ENCODE measurements at regions not wholly inside any gene's neighbourhood (a gene's known extent, or its start where the extent isn't known, plus 50 kb on each side); places are given as distances from the start of the nearest gene placed in this dataset.

DNA sequence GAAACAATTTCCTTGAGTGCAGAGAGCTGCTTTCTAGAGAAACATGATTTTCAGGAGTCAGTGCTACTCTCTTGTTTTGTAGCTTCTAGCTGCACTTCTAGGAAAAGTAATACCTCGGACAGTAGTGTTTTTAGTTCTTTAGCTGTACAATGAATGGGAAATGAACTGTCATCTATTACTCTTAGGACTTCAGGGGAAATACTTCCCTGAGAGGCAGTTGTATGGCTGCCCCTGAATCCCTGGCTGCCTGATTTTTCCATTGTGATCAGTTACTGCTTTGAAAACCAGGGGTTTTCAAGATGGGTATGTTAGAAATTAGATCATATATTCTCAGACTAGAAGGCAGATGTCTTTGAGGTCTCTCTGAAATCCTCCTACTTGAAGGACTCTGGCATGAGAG, 200.3 kb upstream of the SEMA6D start:
- Histone ChIP-seq H3K79me2 (ENCODE audit: control insufficient read depth, low read length) (no peaks in the 10 kb centered on the region), H3K4me1 (ENCODE audit: control insufficient read depth, low read length) (no peaks in the 10 kb centered on the region), H3K27me3 (ENCODE audit: control insufficient read depth, low read length) (no peaks in the 10 kb centered on the region), H3K27ac (ENCODE audit: low read depth, low read length) (no peak overlapping the region), H3K36me3 (ENCODE audit: control insufficient read depth, low read length) (no peaks in the 10 kb centered on the region), H3K4me3 (ENCODE audit: low read length) (no peak overlapping the region), H4K20me1 (ENCODE audit: control insufficient read depth, insufficient read depth, low read depth, low read length) (no peaks in the 10 kb centered on the region), H3K9me2 (replicated peaks; ENCODE audit: control insufficient read depth, low read length) (no peaks in the 10 kb centered on the region), H3K9me3 (ENCODE audit: control insufficient read depth, insufficient read depth, low read length) (peaks cover 4% of the 10 kb centered on the region; the same call in 1 of the 2 replicates), H3F3A (ENCODE audit: control insufficient read depth, insufficient read depth) (no peaks in the 10 kb centered on the region), H3K4me2 (ENCODE audit: low read length) (no peak overlapping the region)
- no peak for TF ChIP-seq EZH2phosphoT487 (IDR thresholded peaks at IDR 0.05; ENCODE audit: borderline replicate concordance, low read length)
- TF ChIP-seq, protein P1, sequence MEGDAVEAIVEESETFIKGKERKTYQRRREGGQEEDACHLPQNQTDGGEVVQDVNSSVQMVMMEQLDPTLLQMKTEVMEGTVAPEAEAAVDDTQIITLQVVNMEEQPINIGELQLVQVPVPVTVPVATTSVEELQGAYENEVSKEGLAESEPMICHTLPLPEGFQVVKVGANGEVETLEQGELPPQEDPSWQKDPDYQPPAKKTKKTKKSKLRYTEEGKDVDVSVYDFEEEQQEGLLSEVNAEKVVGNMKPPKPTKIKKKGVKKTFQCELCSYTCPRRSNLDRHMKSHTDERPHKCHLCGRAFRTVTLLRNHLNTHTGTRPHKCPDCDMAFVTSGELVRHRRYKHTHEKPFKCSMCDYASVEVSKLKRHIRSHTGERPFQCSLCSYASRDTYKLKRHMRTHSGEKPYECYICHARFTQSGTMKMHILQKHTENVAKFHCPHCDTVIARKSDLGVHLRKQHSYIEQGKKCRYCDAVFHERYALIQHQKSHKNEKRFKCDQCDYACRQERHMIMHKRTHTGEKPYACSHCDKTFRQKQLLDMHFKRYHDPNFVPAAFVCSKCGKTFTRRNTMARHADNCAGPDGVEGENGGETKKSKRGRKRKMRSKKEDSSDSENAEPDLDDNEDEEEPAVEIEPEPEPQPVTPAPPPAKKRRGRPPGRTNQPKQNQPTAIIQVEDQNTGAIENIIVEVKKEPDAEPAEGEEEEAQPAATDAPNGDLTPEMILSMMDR (IDR thresholded peaks at IDR 0.05; ENCODE audit: low read depth, low read length, poor library complexity, severe bottlenecking): no peak

DNA sequence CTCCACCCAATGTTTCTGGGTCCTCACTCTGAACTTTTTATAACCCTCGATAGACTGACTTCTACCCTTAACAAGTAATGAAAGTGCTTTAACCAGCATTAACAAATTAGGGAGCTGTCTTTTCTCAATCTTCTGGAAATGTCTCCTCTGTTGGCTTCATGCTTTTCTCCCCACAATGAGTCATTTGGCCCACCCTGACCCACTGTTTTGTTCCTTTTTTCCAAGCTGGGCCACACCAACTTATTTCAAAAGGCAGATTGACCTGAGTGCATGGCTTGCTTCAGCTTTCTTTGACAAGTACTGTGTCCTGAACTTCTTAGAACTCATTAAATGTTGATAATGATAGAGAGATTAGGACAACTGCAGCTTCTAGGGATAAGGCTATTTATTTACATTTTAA, 199.6 kb upstream of the SEMA6D start:
- Histone ChIP-seq H3F3A (ENCODE audit: control insufficient read depth, insufficient read depth) (no peaks in the 10 kb centered on the region), H3K36me3 (ENCODE audit: control insufficient read depth, low read length) (no peaks in the 10 kb centered on the region), H3K9me3 (ENCODE audit: control insufficient read depth, insufficient read depth, low read length) (peaks cover 7% of the 10 kb centered on the region; the same call in 1 of the 2 replicates), H4K20me1 (ENCODE audit: control insufficient read depth, insufficient read depth, low read depth, low read length) (no peaks in the 10 kb centered on the region), H3K4me1 (ENCODE audit: control insufficient read depth, low read length) (no peaks in the 10 kb centered on the region), H3K79me2 (ENCODE audit: control insufficient read depth, low read length) (no peaks in the 10 kb centered on the region), H3K4me3 (ENCODE audit: low read length) (no peak overlapping the region), H3K27ac (ENCODE audit: low read depth, low read length) (no peak overlapping the region), H3K9me2 (replicated peaks; ENCODE audit: control insufficient read depth, low read length) (no peaks in the 10 kb centered on the region), H3K4me2 (ENCODE audit: low read length) (no peak overlapping the region), H3K27me3 (ENCODE audit: control insufficient read depth, low read length) (no peaks in the 10 kb centered on the region)
- TF ChIP-seq, protein P1 (IDR thresholded peaks at IDR 0.05; ENCODE audit: low read depth, low read length, poor library complexity, severe bottlenecking): no peak
- no peak for TF ChIP-seq EZH2phosphoT487 (IDR thresholded peaks at IDR 0.05; ENCODE audit: borderline replicate concordance, low read length)

- Histone ChIP-seq H3K27me3 (ENCODE audit: control insufficient read depth, low read length) (no peaks in the 10 kb centered on the region), H3K4me1 (ENCODE audit: control insufficient read depth, low read length) (no peaks in the 10 kb centered on the region), H3F3A (ENCODE audit: control insufficient read depth, insufficient read depth) (no peaks in the 10 kb centered on the region), H3K79me2 (ENCODE audit: control insufficient read depth, low read length) (no peaks in the 10 kb centered on the region), H3K9me2 (replicated peaks; ENCODE audit: control insufficient read depth, low read length) (no peaks in the 10 kb centered on the region), H4K20me1 (ENCODE audit: control insufficient read depth, insufficient read depth, low read depth, low read length) (no peaks in the 10 kb centered on the region), H3K27ac (ENCODE audit: low read depth, low read length) (no peak overlapping the region), H3K4me3 (ENCODE audit: low read length) (no peak overlapping the region), H3K36me3 (ENCODE audit: control insufficient read depth, low read length) (no peaks in the 10 kb centered on the region), H3K4me2 (ENCODE audit: low read length) (no peak overlapping the region), H3K9me3 (ENCODE audit: control insufficient read depth, insufficient read depth, low read length) (peaks cover 7% of the 10 kb centered on the region; the same call in 1 of the 2 replicates)
- no peak for TF ChIP-seq EZH2phosphoT487 (IDR thresholded peaks at IDR 0.05; ENCODE audit: borderline replicate concordance, low read length)
- TF ChIP-seq, protein P1 (IDR thresholded peaks at IDR 0.05; ENCODE audit: low read depth, low read length, poor library complexity, severe bottlenecking): no peak
Observed at GRCh38 chr15:47523681-47524475, 193.4 kb upstream of the SEMA6D start.
